ENCODE measurements at regions not wholly inside any gene's neighbourhood (a gene's known extent, or its start where the extent isn't known, plus 50 kb on each side); places are given as distances from the start of the nearest gene placed in this dataset.

GRCh38 chr2:64287202-64287740 is 143.1 kb upstream of the PELI1 start:
- DNase-seq: no peak

- DNase-seq: no peak
Measured at GRCh38 chr2:64288321-64289193, 144.3 kb upstream of the PELI1 start.

- DNase-seq: no peak
Measured at GRCh38 chr2:64289251-64289650, 145.0 kb upstream of the PELI1 start.

GRCh38 chr2:64289737-64290136 is 145.5 kb upstream of the PELI1 start:
- DNase-seq: no peak

GRCh38 chr2:64291181-64291580 is 147.0 kb upstream of the PELI1 start:
- DNase-seq: no peak

GRCh38 chr2:64295326-64296139 is 151.3 kb upstream of the PELI1 start:
- no peak for DNase-seq

- no peak for DNase-seq
Measured at GRCh38 chr2:64296140-64296480, 151.9 kb upstream of the PELI1 start.

GRCh38 chr2:64296695-64297346 is 152.6 kb upstream of the PELI1 start:
- no peak for DNase-seq

GRCh38 chr2:64298161-64298560 is 153.9 kb upstream of the PELI1 start:
- DNase-seq: no peak

GRCh38 chr2:64300066-64300465 is 153.9 kb upstream of the LGALSL start:
- DNase-seq: no peak

GRCh38 chr2:64303250-64303649 is 150.7 kb upstream of the LGALSL start:
- no peak for DNase-seq

GRCh38 chr2:64307421-64307820 is 146.5 kb upstream of the LGALSL start:
- DNase-seq: no peak

- no peak for DNase-seq
Measured at GRCh38 chr2:64311191-64311910, 142.6 kb upstream of the LGALSL start.

GRCh38 chr2:64311948-64312621 is 141.9 kb upstream of the LGALSL start:
- no peak for DNase-seq

GRCh38 chr2:64312622-64313397 is 141.2 kb upstream of the LGALSL start:
- no peak for DNase-seq

GRCh38 chr2:64313398-64313723 is 140.6 kb upstream of the LGALSL start:
- no peak for DNase-seq

GRCh38 chr2:64315291-64315960 is 138.5 kb upstream of the LGALSL start:
- no peak for DNase-seq

- DNase-seq: no peak
Measured at GRCh38 chr2:64317707-64318475, 136.1 kb upstream of the LGALSL start.

GRCh38 chr2:64318476-64318748 is 135.6 kb upstream of the LGALSL start:
- no peak for DNase-seq

- no peak for DNase-seq
Measured at GRCh38 chr2:64319896-64320295, 134.1 kb upstream of the LGALSL start.
